OCI-LY1 (cell line): ENCODE measurements at regions not wholly inside any gene's neighbourhood (a gene's known extent, or its start where the extent isn't known, plus 50 kb on each side); places are given as distances from the start of the nearest gene placed in this dataset.

Source experiments
- EZH2 ChIP-seq: fragments of 200-600 bp; sonication (generic), shearing (Covaris generic); IDR thresholded peaks from 2 replicates; pipeline ENCODE4 v1.8.0; 2017; ENCODE audit warnings: borderline replicate concordance, mixed run types, mild to moderate bottlenecking, antibody characterized with exemption, low read length, moderate library complexity, mixed read lengths
- TF ChIP-seq, protein P1 (sequence below): fragments of 200-600 bp; sonication (generic), shearing (Covaris generic); IDR thresholded peaks from 2 replicates; pipeline ENCODE4 v1.5.1; 2017; ENCODE audit warnings: mild to moderate bottlenecking, antibody characterized with exemption, low read length, moderate library complexity, mixed read lengths

DNA sequence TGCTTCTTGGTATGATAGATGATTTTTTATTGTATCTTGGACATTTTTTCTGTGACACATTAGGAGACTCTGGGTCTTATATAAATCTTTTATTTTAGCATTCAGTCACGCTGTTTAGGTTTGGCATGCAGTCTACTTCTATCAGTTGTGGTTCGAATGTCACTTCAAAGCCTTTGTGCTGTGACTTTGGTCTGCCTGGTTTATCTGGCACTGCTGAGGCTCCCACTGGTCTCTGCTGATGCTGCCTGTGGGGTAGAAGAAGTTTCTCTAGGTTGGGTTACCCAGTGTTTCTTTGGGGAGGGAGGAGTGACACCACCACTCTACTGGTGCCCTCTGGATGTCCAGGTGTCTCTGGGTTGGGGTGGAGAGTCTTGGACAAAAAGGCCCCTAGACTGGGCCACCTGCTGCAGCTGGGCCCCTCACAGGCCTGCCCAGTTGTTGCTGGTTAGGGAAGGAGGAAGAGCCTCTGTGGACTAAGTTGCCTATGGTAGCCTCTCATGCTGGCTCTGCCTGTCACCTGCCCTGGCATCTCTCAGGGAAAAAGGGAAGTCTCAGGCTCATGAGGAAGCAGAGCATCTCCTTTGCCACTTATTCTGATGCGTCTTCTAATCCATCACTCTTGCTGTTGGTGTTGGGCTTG is 115.4 kb upstream of the HS6ST1 start:
- no peak for TF ChIP-seq EZH2
- TF ChIP-seq, protein P1, sequence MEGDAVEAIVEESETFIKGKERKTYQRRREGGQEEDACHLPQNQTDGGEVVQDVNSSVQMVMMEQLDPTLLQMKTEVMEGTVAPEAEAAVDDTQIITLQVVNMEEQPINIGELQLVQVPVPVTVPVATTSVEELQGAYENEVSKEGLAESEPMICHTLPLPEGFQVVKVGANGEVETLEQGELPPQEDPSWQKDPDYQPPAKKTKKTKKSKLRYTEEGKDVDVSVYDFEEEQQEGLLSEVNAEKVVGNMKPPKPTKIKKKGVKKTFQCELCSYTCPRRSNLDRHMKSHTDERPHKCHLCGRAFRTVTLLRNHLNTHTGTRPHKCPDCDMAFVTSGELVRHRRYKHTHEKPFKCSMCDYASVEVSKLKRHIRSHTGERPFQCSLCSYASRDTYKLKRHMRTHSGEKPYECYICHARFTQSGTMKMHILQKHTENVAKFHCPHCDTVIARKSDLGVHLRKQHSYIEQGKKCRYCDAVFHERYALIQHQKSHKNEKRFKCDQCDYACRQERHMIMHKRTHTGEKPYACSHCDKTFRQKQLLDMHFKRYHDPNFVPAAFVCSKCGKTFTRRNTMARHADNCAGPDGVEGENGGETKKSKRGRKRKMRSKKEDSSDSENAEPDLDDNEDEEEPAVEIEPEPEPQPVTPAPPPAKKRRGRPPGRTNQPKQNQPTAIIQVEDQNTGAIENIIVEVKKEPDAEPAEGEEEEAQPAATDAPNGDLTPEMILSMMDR = no peak
